HepG2 (cell line): ENCODE measurements at regions not wholly inside any gene's neighbourhood (a gene's known extent, or its start where the extent isn't known, plus 50 kb on each side); places are given as distances from the start of the nearest gene placed in this dataset.

Source experiments
- ATAC-seq: fragments of 200-7000 bp; cut with Tn5 transposase; 3 replicates; pipeline ENCODE4 v1.9.1; 2020; ENCODE audit warnings: mild to moderate bottlenecking, moderate library complexity
- BruUV-seq: library from RNA; stranded (reverse); fragments of 400-500 nt; replicated peaks from 2 replicates; lab custom pipeline; 2021; lab: Mats Ljungman, UMichigan
- CTCF ChIA-PET: fragments of 300-600 bp; formaldehyde crosslinking; extraction: SDS; loops from one replicate; lab custom pipeline; 2021; ENCODE audit warnings: low total read pairs, inconsistent platforms, low intra/inter-chr PET ratio; lab: Yijun Ruan, JAX
- POLR2A ChIA-PET: fragments of 350-600 bp; sonication (Branson Sonifier 250); formaldehyde crosslinking; loops from one replicate; lab custom pipeline; 2020; ENCODE audit warnings: antibody characterized with exemption, inconsistent platforms; lab: Yijun Ruan, JAX
- DNase-seq: peaks from one replicate; pipeline ENCODE4 v3.0.0-alpha.2; 2015; ENCODE audit warnings: low spot score
- FAIRE-seq: peaks from 3 replicates; lab custom pipeline; 2011; peaks lifted over from hg19 to GRCh38; lab: Jason Lieb, UNC
- H2AFZ ChIP-seq: one replicate; pipeline ENCODE4 v1.6.1; 2011; ENCODE audit warnings: low read length, inconsistent platforms
- H3K27ac ChIP-seq: fragments of 300-600 bp; 3 replicates; pipeline ENCODE4 v1.8.0; 2011; ENCODE audit warnings: mixed run types, mild to moderate bottlenecking, mixed read lengths, low read length, inconsistent platforms; ENCODE audit not compliant: insufficient read depth; ENCODE audit errors: extremely low read length
- H3K27me3 ChIP-seq, 2 experiments: fragments of 200-600 bp in 1 of 2; 2 replicates in 1 of 2; 3 replicates in 1 of 2; pipeline versions ENCODE4 v1.6.0 to v1.8.0; 2011; ENCODE audit warnings: low read length in 2 of 2, mild to moderate bottlenecking in 2 of 2, moderate library complexity in 2 of 2, inconsistent platforms in 1 of 2; ENCODE audit not compliant: insufficient read depth in 2 of 2, control insufficient read depth in 1 of 2
- H3K36me3 ChIP-seq, 2 experiments: fragments of 200-600 bp in 1 of 2; replicated peaks in 1 of 2; 2 replicates in 1 of 2; 3 replicates in 1 of 2; pipeline versions ENCODE4 v1.5.1 to v1.8.0; 2011; ENCODE audit warnings: low read length in 2 of 2, inconsistent platforms in 1 of 2; ENCODE audit not compliant: insufficient read depth in 2 of 2, control insufficient read depth in 1 of 2
- H3K4me1 ChIP-seq: 2 replicates; pipeline ENCODE4 v1.5.1; 2012; ENCODE audit warnings: low read length, inconsistent platforms; ENCODE audit not compliant: insufficient read depth
- H3K4me2 ChIP-seq: 2 replicates; pipeline ENCODE4 v1.6.0; 2011; ENCODE audit warnings: low read depth, low read length, inconsistent platforms
- H3K4me3 ChIP-seq, 3 experiments: fragments of 200-600 bp in 1 of 3; sonication (generic), shearing (Covaris generic) in 1 of 3; replicated peaks in 1 of 3; 2 replicates each; pipeline ENCODE4 v1.5.1; 2011 to 2016; ENCODE audit warnings: low read length in 3 of 3, inconsistent platforms in 2 of 3, low read depth in 2 of 3, mild to moderate bottlenecking in 2 of 3, control low read depth in 1 of 3, mixed read lengths in 1 of 3; ENCODE audit not compliant: insufficient read depth in 1 of 3
- H3K79me2 ChIP-seq: one replicate; pipeline ENCODE4 v1.6.1; 2011; ENCODE audit warnings: low read length, inconsistent platforms; ENCODE audit not compliant: insufficient read depth
- H3K9ac ChIP-seq: 2 replicates; pipeline ENCODE4 v1.6.0; 2011; ENCODE audit warnings: mild to moderate bottlenecking, low read depth, low read length, inconsistent platforms; ENCODE audit not compliant: insufficient read depth
- H3K9me3 ChIP-seq: 2 replicates; pipeline ENCODE4 v1.5.1; 2012; ENCODE audit warnings: mild to moderate bottlenecking, low read length
- H4K20me1 ChIP-seq: 2 replicates; pipeline ENCODE4 v1.6.0; 2011; ENCODE audit warnings: inconsistent platforms, mild to moderate bottlenecking, low read length, moderate library complexity; ENCODE audit not compliant: insufficient read depth
- FOXO1 ChIP-seq: sonication (generic); formaldehyde crosslinking; IDR thresholded peaks from 2 replicates; pipeline ENCODE4 v1.4.0; 2020; ENCODE audit warnings: missing genetic modification reagents
- HHEX ChIP-seq: IDR thresholded peaks from 2 replicates; pipeline ENCODE4 v1.6.1; 2016; ENCODE audit warnings: control low read depth
- HNRNPLL ChIP-seq: fragments of 200-400 bp; formaldehyde crosslinking; IDR thresholded peaks from 2 replicates; pipeline ENCODE4 v1.6.1; 2017; ENCODE audit warnings: mild to moderate bottlenecking, low read depth, low read length; ENCODE audit not compliant: poor library complexity, severe bottlenecking
- KDM2A ChIP-seq: sonication (generic); formaldehyde crosslinking; IDR thresholded peaks from 2 replicates; pipeline ENCODE4 v1.4.0; 2020; ENCODE audit warnings: low read depth, missing genetic modification reagents, borderline replicate concordance
- KLF9 ChIP-seq: IDR thresholded peaks from 2 replicates; pipeline ENCODE4 v1.6.1; 2016; ENCODE audit warnings: low read depth
- MAFG ChIP-seq: sonication (generic); formaldehyde crosslinking; IDR thresholded peaks from 2 replicates; pipeline ENCODE4 v1.5.1; 2020; ENCODE audit warnings: mild to moderate bottlenecking, missing genetic modification reagents
- PCBP1 ChIP-seq: fragments of 200-400 bp; formaldehyde crosslinking; IDR thresholded peaks from 2 replicates; pipeline ENCODE4 v1.6.1; 2017; ENCODE audit warnings: mild to moderate bottlenecking, low read depth, low read length, borderline replicate concordance
- POLR2AphosphoS2 ChIP-seq: IDR thresholded peaks from 2 replicates; pipeline ENCODE4 v1.6.1; 2011; ENCODE audit warnings: low read depth, low read length, improper control_type of control experiment
- PRMT3 ChIP-seq: sonication (generic); formaldehyde crosslinking; IDR thresholded peaks from 2 replicates; pipeline ENCODE4 v1.8.1; 2022; ENCODE audit warnings: low read depth, mild to moderate bottlenecking, moderate library complexity, missing genetic modification reagents, borderline replicate concordance
- ZNF441 ChIP-seq: sonication (generic); formaldehyde crosslinking; IDR thresholded peaks from 2 replicates; pipeline ENCODE4 v1.7.0; 2021; ENCODE audit warnings: missing genetic modification reagents, borderline replicate concordance
- ZNF530 ChIP-seq: sonication (generic); formaldehyde crosslinking; IDR thresholded peaks from 2 replicates; pipeline ENCODE4 v1.5.0; 2020; ENCODE audit warnings: low read depth, mild to moderate bottlenecking, missing genetic modification reagents
- ZNF816 ChIP-seq: sonication (generic); formaldehyde crosslinking; IDR thresholded peaks from 2 replicates; pipeline ENCODE4 v1.8.0; 2022; ENCODE audit warnings: missing genetic modification reagents, mild to moderate bottlenecking, borderline replicate concordance
- ZNF883 ChIP-seq: sonication (generic); formaldehyde crosslinking; IDR thresholded peaks from 2 replicates; pipeline ENCODE4 v1.5.1; 2020; ENCODE audit warnings: mild to moderate bottlenecking, missing genetic modification reagents; ENCODE audit errors: not compliant biosample characterization
- whole genome bisulfite sequencing: methylation state at CpG from one replicate; pipeline ENCODE4 v1.1.6; 2017; ENCODE audit warnings: low lambda C conversion rate; 5-methylcytosine and 5-hydroxymethylcytosine counted together
- in situ Hi-C: cut with HindIII; loops from 2 replicates; pipeline ENCODE4 v1.10.0; 2017; ENCODE audit warnings: low pct_unique_long_range_greater_than_20kb; ENCODE audit not compliant: extremely low pct_ligation_motif_present
- intact Hi-C: fragments of 100-400 bp; cut with micrococcal nuclease; formaldehyde crosslinking; loops from one replicate; pipeline ENCODE4 v1.10.0; 2022; ENCODE audit not compliant: unreplicated experiment
- TF ChIP-seq, protein P1 (sequence below): sonication (generic); formaldehyde crosslinking; IDR thresholded peaks from 2 replicates; pipeline ENCODE4 v1.5.0; 2020; ENCODE audit warnings: missing genetic modification reagents, mild to moderate bottlenecking, borderline replicate concordance
- TF ChIP-seq, protein P2 (sequence below): fragments of 450-650 bp; IDR thresholded peaks from 2 replicates; pipeline ENCODE4 v1.6.1; 2016
- TF ChIP-seq, protein P3 (sequence below): sonication (generic); formaldehyde crosslinking; IDR thresholded peaks from 2 replicates; pipeline ENCODE4 v1.4.0; 2020; ENCODE audit warnings: mild to moderate bottlenecking, low read depth, missing genetic modification reagents

DNA sequence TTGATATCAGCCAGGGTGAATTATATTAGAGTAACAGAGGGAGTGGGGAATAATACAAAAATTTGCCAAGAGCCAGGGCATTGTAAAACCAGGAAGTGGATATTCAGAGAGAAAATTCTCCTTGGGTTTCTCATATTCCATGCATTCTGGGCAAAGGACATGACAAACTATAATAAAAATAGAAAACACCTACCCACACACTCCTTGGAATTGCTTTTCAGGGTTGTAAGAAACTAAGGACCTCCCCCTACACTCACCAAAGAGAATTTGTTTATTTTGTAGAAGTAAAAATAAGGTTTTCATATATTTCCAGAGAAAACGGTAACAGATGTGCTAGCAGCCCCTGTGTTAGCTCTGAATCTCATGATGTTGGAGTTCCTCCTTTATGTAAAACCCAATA lies 649.6 kb downstream of the SLITRK1 start:
- Histone ChIP-seq H3K4me3 (no peak overlapping the region), H3K27me3 (no peaks in the 10 kb centered on the region), H4K20me1 (no peaks in the 10 kb centered on the region), H3K36me3 (no peaks in the 10 kb centered on the region), H3K27ac (no peak overlapping the region), H3K79me2 (no peaks in the 10 kb centered on the region), H2AFZ (no peak overlapping the region), H3K9me3 (peaks cover 70% of the 10 kb centered on the region), H3K4me2 (no peak overlapping the region), H3K4me1 (no peaks in the 10 kb centered on the region), H3K9ac (no peak overlapping the region)
- POLR2A ChIA-PET = no interaction called here
- no peak for FAIRE-seq
- BruUV-seq = no TSS peak
- WGBS = 12% methylated on average over 1 of the region's 1 CpG
- TF ChIP-seq ZNF883 (CRISPR knock-in tag) (no peak), KLF9 (CRISPR knock-in tag) (no peak), POLR2AphosphoS2 (no peak), KDM2A (CRISPR knock-in tag) (no peak), PRMT3 (CRISPR knock-in tag) (no peak), HNRNPLL (no peak), HHEX (CRISPR knock-in tag) (no peak), PCBP1 (no peak), FOXO1 (no peak), MAFG (CRISPR knock-in tag) (no peak), ZNF816 (CRISPR knock-in tag) (no peak), ZNF441 (no peak), ZNF530 (no peak)
- TF ChIP-seq, protein P1, sequence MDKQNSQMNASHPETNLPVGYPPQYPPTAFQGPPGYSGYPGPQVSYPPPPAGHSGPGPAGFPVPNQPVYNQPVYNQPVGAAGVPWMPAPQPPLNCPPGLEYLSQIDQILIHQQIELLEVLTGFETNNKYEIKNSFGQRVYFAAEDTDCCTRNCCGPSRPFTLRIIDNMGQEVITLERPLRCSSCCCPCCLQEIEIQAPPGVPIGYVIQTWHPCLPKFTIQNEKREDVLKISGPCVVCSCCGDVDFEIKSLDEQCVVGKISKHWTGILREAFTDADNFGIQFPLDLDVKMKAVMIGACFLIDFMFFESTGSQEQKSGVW = no peak
- TF ChIP-seq, protein P2, sequence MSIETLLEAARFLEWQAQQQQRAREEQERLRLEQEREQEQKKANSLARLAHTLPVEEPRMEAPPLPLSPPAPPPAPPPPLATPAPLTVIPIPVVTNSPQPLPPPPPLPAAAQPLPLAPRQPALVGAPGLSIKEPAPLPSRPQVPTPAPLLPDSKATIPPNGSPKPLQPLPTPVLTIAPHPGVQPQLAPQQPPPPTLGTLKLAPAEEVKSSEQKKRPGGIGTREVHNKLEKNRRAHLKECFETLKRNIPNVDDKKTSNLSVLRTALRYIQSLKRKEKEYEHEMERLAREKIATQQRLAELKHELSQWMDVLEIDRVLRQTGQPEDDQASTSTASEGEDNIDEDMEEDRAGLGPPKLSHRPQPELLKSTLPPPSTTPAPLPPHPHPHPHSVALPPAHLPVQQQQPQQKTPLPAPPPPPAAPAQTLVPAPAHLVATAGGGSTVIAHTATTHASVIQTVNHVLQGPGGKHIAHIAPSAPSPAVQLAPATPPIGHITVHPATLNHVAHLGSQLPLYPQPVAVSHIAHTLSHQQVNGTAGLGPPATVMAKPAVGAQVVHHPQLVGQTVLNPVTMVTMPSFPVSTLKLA = no peak
- TF ChIP-seq, protein P3, sequence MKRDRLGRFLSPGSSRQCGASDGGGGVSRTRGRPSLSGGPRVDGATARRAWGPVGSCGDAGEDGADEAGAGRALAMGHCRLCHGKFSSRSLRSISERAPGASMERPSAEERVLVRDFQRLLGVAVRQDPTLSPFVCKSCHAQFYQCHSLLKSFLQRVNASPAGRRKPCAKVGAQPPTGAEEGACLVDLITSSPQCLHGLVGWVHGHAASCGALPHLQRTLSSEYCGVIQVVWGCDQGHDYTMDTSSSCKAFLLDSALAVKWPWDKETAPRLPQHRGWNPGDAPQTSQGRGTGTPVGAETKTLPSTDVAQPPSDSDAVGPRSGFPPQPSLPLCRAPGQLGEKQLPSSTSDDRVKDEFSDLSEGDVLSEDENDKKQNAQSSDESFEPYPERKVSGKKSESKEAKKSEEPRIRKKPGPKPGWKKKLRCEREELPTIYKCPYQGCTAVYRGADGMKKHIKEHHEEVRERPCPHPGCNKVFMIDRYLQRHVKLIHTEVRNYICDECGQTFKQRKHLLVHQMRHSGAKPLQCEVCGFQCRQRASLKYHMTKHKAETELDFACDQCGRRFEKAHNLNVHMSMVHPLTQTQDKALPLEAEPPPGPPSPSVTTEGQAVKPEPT (CRISPR knock-in tag) = no peak
- in situ Hi-C loops = no loop called here
- CTCF ChIA-PET = no interaction called here
- ATAC-seq = no peak
- no peak for DNase-seq
- intact Hi-C loops = no loop called here
